GM23338 (cell line): ENCODE measurements at regions not wholly inside any gene's neighbourhood (a gene's known extent, or its start where the extent isn't known, plus 50 kb on each side); places are given as distances from the start of the nearest gene placed in this dataset.

Experiments used
- ATAC-seq: fragments of 200-7000 bp; cut with Tn5 transposase; 3 replicates; pipeline ENCODE4 v1.9.1; 2020
- DNase-seq: peaks from one replicate; pipeline ENCODE4 v3.0.0-alpha.2; 2015; ENCODE audit warnings: low spot score
- H2AFZ ChIP-seq: fragments of 200-600 bp; sonication (generic); 2 replicates; pipeline ENCODE4 v1.8.0; 2016; ENCODE audit warnings: antibody characterized with exemption, mild to moderate bottlenecking, moderate library complexity
- H3F3A ChIP-seq: fragments of 200-600 bp; sonication (generic); replicated peaks from 2 replicates; pipeline ENCODE4 v1.8.0; 2017; ENCODE audit warnings: antibody characterized with exemption, mixed run types, low read depth
- H3K27ac ChIP-seq: fragments of 200-600 bp; sonication (generic); 2 replicates; pipeline ENCODE4 v1.6.1; 2016; ENCODE audit warnings: low read depth
- H3K27me3 ChIP-seq: fragments of 200-600 bp; sonication (generic); 2 replicates; pipeline ENCODE4 v1.8.0; 2016; ENCODE audit warnings: mild to moderate bottlenecking, mixed run types, moderate library complexity; ENCODE audit not compliant: insufficient read depth
- H3K36me3 ChIP-seq: fragments of 200-600 bp; sonication (generic); 2 replicates; pipeline ENCODE4 v1.8.0; 2016; ENCODE audit warnings: mild to moderate bottlenecking; ENCODE audit not compliant: insufficient read depth
- H3K4me1 ChIP-seq: fragments of 200-600 bp; sonication (generic); 2 replicates; pipeline ENCODE4 v1.8.0; 2016; ENCODE audit warnings: mild to moderate bottlenecking, moderate library complexity; ENCODE audit not compliant: insufficient read depth
- H3K4me2 ChIP-seq: fragments of 200-600 bp; sonication (generic); 2 replicates; pipeline ENCODE4 v1.7.1; 2017; ENCODE audit warnings: mixed run types
- H3K4me3 ChIP-seq: fragments of 200-600 bp; sonication (generic); 2 replicates; pipeline ENCODE4 v1.6.1; 2016; ENCODE audit warnings: mixed run types
- H3K79me2 ChIP-seq: fragments of 200-600 bp; sonication (generic); replicated peaks from 2 replicates; pipeline ENCODE4 v1.8.0; 2017; ENCODE audit warnings: mild to moderate bottlenecking; ENCODE audit not compliant: insufficient read depth
- H3K9me2 ChIP-seq: fragments of 200-600 bp; sonication (generic); 2 replicates; pipeline ENCODE4 v1.8.0; 2017; ENCODE audit not compliant: insufficient read depth
- H4K20me1 ChIP-seq: fragments of 200-600 bp; sonication (generic); replicated peaks from 2 replicates; pipeline ENCODE4 v1.8.0; 2017; ENCODE audit warnings: mild to moderate bottlenecking; ENCODE audit not compliant: insufficient read depth
- H3K27ac Mint-ChIP-seq: 2 replicates; pipeline ENCODE4 v1.8.0; 2020; ENCODE audit warnings: inconsistent platforms, mild to moderate bottlenecking, moderate library complexity, mixed read lengths
- H3K27me3 Mint-ChIP-seq: 3 replicates; pipeline ENCODE4 v1.8.0; 2022; ENCODE audit warnings: low read depth, mild to moderate bottlenecking, moderate library complexity, mixed read lengths, inconsistent platforms; ENCODE audit not compliant: insufficient read depth, poor library complexity
- H3K36me3 Mint-ChIP-seq: 3 replicates; pipeline ENCODE4 v1.8.0; 2021; ENCODE audit warnings: low read depth, mild to moderate bottlenecking, inconsistent platforms, moderate library complexity, mixed read lengths
- H3K4me1 Mint-ChIP-seq: 3 replicates; pipeline ENCODE4 v1.8.0; 2020; ENCODE audit warnings: mild to moderate bottlenecking, inconsistent platforms, mixed read lengths
- H3K4me3 Mint-ChIP-seq: 3 replicates; pipeline ENCODE4 v1.8.0; 2021; ENCODE audit warnings: moderate library complexity, mild to moderate bottlenecking, inconsistent platforms, mixed read lengths
- H3K9me3 Mint-ChIP-seq: 3 replicates; pipeline ENCODE4 v1.8.0; 2020; ENCODE audit warnings: moderate library complexity, mild to moderate bottlenecking, inconsistent platforms, mixed read lengths
- CREB1 ChIP-seq: fragments of 250-450 bp; sonication (Bioruptor Pico); IDR thresholded peaks from 2 replicates; pipeline ENCODE4 v1.5.0; 2020; ENCODE audit warnings: low read depth, mild to moderate bottlenecking, moderate library complexity
- JUNB ChIP-seq: IDR thresholded peaks from one replicate; pipeline ENCODE4 v1.6.1; 2016; ENCODE audit warnings: antibody characterized with exemption; ENCODE audit not compliant: unreplicated experiment
- NANOG ChIP-seq: IDR thresholded peaks from 2 replicates; pipeline ENCODE4 v1.6.1; 2016; ENCODE audit warnings: antibody characterized with exemption, borderline replicate concordance
- POLR2AphosphoS5 ChIP-seq: IDR thresholded peaks from 2 replicates; pipeline ENCODE4 v1.6.1; 2016; ENCODE audit warnings: antibody characterized with exemption, low read depth
- ZNF114 ChIP-seq: fragments of 250-450 bp; sonication (Bioruptor Pico); IDR thresholded peaks from 2 replicates; pipeline ENCODE4 v1.5.0; 2020; ENCODE audit warnings: mild to moderate bottlenecking, moderate library complexity
- ZNF331 ChIP-seq: fragments of 250-450 bp; sonication (Bioruptor Pico); IDR thresholded peaks from 2 replicates; pipeline ENCODE4 v1.5.0; 2020; ENCODE audit warnings: low read depth, mild to moderate bottlenecking, moderate library complexity
- ZNF462 ChIP-seq: fragments of 250-450 bp; sonication (Bioruptor Pico); IDR thresholded peaks from 2 replicates; pipeline ENCODE4 v1.5.0; 2020; ENCODE audit warnings: mild to moderate bottlenecking, moderate library complexity
- TF ChIP-seq, protein P1 (sequence below), 2 experiments: fragments of 200-600 bp in 1 of 2; sonication (generic) in 1 of 2; conservative IDR thresholded peaks; 2 replicates each; pipeline versions ENCODE4 v1.5.1 to v1.6.1; 2016 to 2017; ENCODE audit warnings: antibody characterized with exemption in 2 of 2, low read depth in 2 of 2, mild to moderate bottlenecking in 2 of 2, moderate library complexity in 1 of 2

GRCh38 chr5:9713959-9714586, 83.9 kb upstream of the TAS2R1 start (continued):
- TF ChIP-seq ZNF462 (no peak), ZNF114 (CRISPR knock-in tag) (no peak), POLR2AphosphoS5 (no peak), ZNF331 (CRISPR knock-in tag) (no peak), JUNB (no peak)
- TF ChIP-seq, protein P1, sequence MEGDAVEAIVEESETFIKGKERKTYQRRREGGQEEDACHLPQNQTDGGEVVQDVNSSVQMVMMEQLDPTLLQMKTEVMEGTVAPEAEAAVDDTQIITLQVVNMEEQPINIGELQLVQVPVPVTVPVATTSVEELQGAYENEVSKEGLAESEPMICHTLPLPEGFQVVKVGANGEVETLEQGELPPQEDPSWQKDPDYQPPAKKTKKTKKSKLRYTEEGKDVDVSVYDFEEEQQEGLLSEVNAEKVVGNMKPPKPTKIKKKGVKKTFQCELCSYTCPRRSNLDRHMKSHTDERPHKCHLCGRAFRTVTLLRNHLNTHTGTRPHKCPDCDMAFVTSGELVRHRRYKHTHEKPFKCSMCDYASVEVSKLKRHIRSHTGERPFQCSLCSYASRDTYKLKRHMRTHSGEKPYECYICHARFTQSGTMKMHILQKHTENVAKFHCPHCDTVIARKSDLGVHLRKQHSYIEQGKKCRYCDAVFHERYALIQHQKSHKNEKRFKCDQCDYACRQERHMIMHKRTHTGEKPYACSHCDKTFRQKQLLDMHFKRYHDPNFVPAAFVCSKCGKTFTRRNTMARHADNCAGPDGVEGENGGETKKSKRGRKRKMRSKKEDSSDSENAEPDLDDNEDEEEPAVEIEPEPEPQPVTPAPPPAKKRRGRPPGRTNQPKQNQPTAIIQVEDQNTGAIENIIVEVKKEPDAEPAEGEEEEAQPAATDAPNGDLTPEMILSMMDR (conservative IDR thresholded peaks at IDR 0.05; ENCODE audit: low read depth in 2 of 2), result no peak

GRCh38 chr5:9713356-9713755, 83.2 kb upstream of the TAS2R1 start:
- H3K36me3 ChIP-seq, result no peaks in the 10 kb centered on the region
- Mint-ChIP-seq H3K36me3 (no peaks in the 10 kb centered on the region), H3K9me3 (no peaks in the 10 kb centered on the region), H3K27ac (no peak overlapping the region), H3K27me3 (no peaks in the 10 kb centered on the region), H3K4me1 (0 out of 3 replicates have a peak, but pooled peaks cover 2% of the 10 kb centered on the region), H3K4me3 (no peak overlapping the region)
- no peak for ATAC-seq
- 0 out of 2 replicates have a peak, but pooled peaks cover 8% of the 10 kb centered on the region for H3K9me2 ChIP-seq
- H3K79me2 ChIP-seq, result no peaks in the 10 kb centered on the region
- no peaks in the 10 kb centered on the region for H4K20me1 ChIP-seq
- H3K4me2 ChIP-seq, result no peak overlapping the region
- H2AFZ ChIP-seq, result no peak overlapping the region
- H3F3A ChIP-seq, result no peaks in the 10 kb centered on the region
- no peak for DNase-seq
- H3K4me1 ChIP-seq, result no peaks in the 10 kb centered on the region
- H3K27ac ChIP-seq, result no peak overlapping the region
- no peak overlapping the region for H3K4me3 ChIP-seq
- TF ChIP-seq, protein P1 (conservative IDR thresholded peaks at IDR 0.05; ENCODE audit: low read depth in 2 of 2), result no peak
- TF ChIP-seq NANOG (no peak), POLR2AphosphoS5 (no peak), CREB1 (CRISPR knock-in tag) (no peak)
- no peaks in the 10 kb centered on the region for H3K27me3 ChIP-seq
